ENCODE measurements at regions not wholly inside any gene's neighbourhood (a gene's known extent, or its start where the extent isn't known, plus 50 kb on each side); places are given as distances from the start of the nearest gene placed in this dataset.

DNA sequence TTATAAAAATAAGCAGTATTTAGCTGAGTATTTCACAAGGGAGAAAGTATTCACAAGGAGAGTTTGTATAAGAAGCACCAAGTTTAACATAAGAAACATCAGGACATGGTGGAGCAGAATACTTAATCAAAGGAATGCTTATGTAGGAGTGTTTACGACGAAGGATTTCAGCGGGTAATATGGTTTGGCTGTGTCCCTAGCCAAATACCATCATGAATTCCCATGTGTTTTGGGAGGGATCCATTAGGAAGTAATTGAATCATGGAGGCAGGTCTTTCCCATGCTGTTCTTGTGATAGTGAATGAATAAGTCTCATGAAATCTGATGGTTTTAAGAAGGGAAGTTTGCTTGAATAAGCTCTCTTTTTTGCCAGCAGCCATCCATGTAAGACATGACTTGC lies 1099.1 kb upstream of the ADGRB3 start:
- 81% methylated on average over 3 of the region's 3 CpGs for WGBS
- DNase-seq (ENCODE audit: low spot score), result no peak
- H3K4me3 ChIP-seq, result no peak overlapping the region
- intact Hi-C loops (cut with DNase I), result no loop called here
- no peaks in the 10 kb centered on the region for H3K4me1 ChIP-seq (replicated peaks)
- H3K27me3 ChIP-seq (replicated peaks; ENCODE audit: insufficient read depth), result no peaks in the 10 kb centered on the region
- no peak overlapping the region for H3K27ac ChIP-seq
- no peaks in the 10 kb centered on the region for H3K36me3 ChIP-seq
- no peaks in the 10 kb centered on the region for H3K9me3 ChIP-seq
- TF ChIP-seq POLR2A (IDR thresholded peaks at IDR 0.05) (no peak), POLR2AphosphoS5 (IDR thresholded peaks at IDR 0.05) (no peak)
- TF ChIP-seq, protein P1, sequence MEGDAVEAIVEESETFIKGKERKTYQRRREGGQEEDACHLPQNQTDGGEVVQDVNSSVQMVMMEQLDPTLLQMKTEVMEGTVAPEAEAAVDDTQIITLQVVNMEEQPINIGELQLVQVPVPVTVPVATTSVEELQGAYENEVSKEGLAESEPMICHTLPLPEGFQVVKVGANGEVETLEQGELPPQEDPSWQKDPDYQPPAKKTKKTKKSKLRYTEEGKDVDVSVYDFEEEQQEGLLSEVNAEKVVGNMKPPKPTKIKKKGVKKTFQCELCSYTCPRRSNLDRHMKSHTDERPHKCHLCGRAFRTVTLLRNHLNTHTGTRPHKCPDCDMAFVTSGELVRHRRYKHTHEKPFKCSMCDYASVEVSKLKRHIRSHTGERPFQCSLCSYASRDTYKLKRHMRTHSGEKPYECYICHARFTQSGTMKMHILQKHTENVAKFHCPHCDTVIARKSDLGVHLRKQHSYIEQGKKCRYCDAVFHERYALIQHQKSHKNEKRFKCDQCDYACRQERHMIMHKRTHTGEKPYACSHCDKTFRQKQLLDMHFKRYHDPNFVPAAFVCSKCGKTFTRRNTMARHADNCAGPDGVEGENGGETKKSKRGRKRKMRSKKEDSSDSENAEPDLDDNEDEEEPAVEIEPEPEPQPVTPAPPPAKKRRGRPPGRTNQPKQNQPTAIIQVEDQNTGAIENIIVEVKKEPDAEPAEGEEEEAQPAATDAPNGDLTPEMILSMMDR (IDR thresholded peaks at IDR 0.05), result no peak

DNA sequence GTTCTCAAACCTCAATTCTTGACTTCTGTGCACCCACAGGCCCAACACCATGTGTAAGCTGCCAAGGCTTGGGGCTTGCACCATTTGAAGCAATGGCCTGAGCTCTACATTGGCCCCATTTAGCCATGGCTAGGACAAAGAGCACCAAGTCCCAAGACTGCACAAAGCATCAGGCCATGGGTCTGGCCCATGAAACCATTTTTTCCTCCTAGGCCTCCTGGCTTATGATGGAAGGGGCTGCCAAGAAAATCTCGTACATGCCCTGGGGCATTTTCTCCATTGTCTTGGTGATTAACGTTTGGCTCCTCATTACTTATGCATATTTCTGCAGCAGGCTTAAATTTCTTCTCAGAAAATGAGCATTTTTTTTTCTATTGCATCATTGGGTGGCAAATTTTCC lies 1128.7 kb upstream of the ADGRB3 start:
- WGBS, result 82% methylated on average over 2 of the region's 2 CpGs
- intact Hi-C loops (cut with DNase I), result no loop called here

DNA sequence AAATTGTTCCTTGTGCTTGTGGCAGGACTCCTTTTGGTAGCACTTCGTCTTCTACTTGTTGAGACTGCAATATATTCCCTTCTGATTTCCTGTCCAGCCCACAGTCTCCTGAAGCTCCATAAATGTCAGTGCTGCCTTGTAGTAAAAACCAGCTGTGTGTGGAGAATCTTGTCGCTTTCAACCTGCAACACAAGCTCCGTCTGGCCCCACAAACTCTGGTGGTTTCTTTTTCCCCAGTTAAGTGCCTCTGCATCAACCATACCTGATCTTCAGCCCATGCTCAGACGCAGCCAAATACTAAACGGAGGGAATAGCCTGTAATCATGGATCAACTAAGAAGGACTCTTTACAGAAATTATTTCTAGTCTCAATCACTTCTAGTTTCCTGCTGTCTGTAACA lies 1133.3 kb upstream of the ADGRB3 start:
- DNase-seq (ENCODE audit: low spot score), result no peak
- 8% methylated on average over 5 of the region's 5 CpGs for WGBS
- no peaks in the 10 kb centered on the region for H3K27me3 ChIP-seq (replicated peaks; ENCODE audit: insufficient read depth)
- H3K9me3 ChIP-seq, result no peaks in the 10 kb centered on the region
- H3K4me1 ChIP-seq (replicated peaks), result no peaks in the 10 kb centered on the region
- no peak overlapping the region for H3K4me3 ChIP-seq
- TF ChIP-seq, protein P1 (IDR thresholded peaks at IDR 0.05), result no peak
- TF ChIP-seq POLR2AphosphoS5 (IDR thresholded peaks at IDR 0.05), result no peak
- no peak for TF ChIP-seq POLR2A (IDR thresholded peaks at IDR 0.05)
- intact Hi-C loops (cut with DNase I), result no loop called here
- no peak overlapping the region for H3K27ac ChIP-seq
- no peaks in the 10 kb centered on the region for H3K36me3 ChIP-seq

More for the DNA sequence above, 1128.7 kb upstream of the ADGRB3 start:
- Histone ChIP-seq H3K4me3 (no peak overlapping the region), H3K9me3 (no peaks in the 10 kb centered on the region), H3K4me1 (replicated peaks) (no peaks in the 10 kb centered on the region), H3K27ac (no peak overlapping the region), H3K27me3 (replicated peaks; ENCODE audit: insufficient read depth) (no peaks in the 10 kb centered on the region), H3K36me3 (no peaks in the 10 kb centered on the region)
- DNase-seq (ENCODE audit: low spot score), result no peak
- TF ChIP-seq POLR2AphosphoS5 (IDR thresholded peaks at IDR 0.05), result no peak
- TF ChIP-seq, protein P1 (IDR thresholded peaks at IDR 0.05), result no peak
- no peak for TF ChIP-seq POLR2A (IDR thresholded peaks at IDR 0.05)

DNA sequence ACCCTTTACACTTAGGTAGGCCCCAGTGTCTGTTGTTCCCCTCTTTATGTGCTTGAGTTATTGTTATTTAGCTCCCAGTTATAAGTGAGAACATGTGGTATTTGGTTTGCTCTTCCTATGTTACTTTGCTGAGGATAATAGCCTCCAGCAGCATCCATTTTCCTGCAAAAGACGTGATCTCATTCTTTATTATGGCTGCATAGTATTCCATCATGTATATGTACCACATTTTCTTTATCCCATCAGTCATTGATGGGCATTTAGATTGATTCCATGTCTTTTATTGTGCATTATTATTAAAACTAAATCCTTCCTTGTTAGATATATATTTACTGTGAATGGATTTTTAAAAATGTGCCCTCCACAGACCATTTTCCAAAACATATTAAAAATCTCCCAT lies 1137.3 kb upstream of the ADGRB3 start:
- no peak overlapping the region for H3K27ac ChIP-seq
- H3K27me3 ChIP-seq (replicated peaks; ENCODE audit: insufficient read depth), result no peaks in the 10 kb centered on the region
- no peaks in the 10 kb centered on the region for H3K9me3 ChIP-seq
- no peak for DNase-seq (ENCODE audit: low spot score)
- H3K4me3 ChIP-seq, result no peak overlapping the region
- H3K4me1 ChIP-seq (replicated peaks), result no peaks in the 10 kb centered on the region
- 86% methylated on average over 1 of the region's 1 CpG for WGBS
- intact Hi-C loops (cut with DNase I), result no loop called here
- no peak for TF ChIP-seq POLR2AphosphoS5 (IDR thresholded peaks at IDR 0.05)
- TF ChIP-seq, protein P1 (IDR thresholded peaks at IDR 0.05), result no peak
- TF ChIP-seq POLR2A (IDR thresholded peaks at IDR 0.05), result no peak
- H3K36me3 ChIP-seq, result no peaks in the 10 kb centered on the region

DNA sequence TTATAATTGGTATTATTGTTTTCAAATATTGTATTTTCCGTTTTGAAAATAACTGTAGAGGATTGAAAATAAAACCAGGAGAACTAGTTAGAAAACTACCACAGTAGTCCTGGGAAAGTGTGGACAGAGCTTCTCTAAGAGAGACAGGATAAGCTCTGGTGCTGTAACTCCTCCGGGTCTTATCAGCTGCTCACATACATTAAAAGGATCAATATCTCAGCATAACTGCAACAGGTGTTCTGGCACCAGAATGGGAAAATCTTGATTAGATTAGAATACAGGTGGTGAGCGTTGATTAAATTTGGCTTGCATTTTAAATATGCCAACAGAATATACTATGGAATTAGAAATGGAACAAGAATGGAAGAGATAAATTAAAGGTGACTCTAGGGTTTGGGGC lies 1138.9 kb upstream of the ADGRB3 start:
- DNase-seq (ENCODE audit: low spot score), result no peak
- intact Hi-C loops (cut with DNase I), result no loop called here
- no peak overlapping the region for H3K27ac ChIP-seq
- H3K9me3 ChIP-seq, result no peaks in the 10 kb centered on the region
- WGBS, result 88% methylated on average over 3 of the region's 3 CpGs
- TF ChIP-seq, protein P1 (IDR thresholded peaks at IDR 0.05), result no peak
- TF ChIP-seq POLR2A (IDR thresholded peaks at IDR 0.05) (no peak), POLR2AphosphoS5 (IDR thresholded peaks at IDR 0.05) (no peak)
- H3K4me3 ChIP-seq, result no peak overlapping the region
- no peaks in the 10 kb centered on the region for H3K36me3 ChIP-seq
- no peaks in the 10 kb centered on the region for H3K27me3 ChIP-seq (replicated peaks; ENCODE audit: insufficient read depth)
- no peaks in the 10 kb centered on the region for H3K4me1 ChIP-seq (replicated peaks)

All from prostate gland (tissue), 2 donors.